ENCODE measurements at regions not wholly inside any gene's neighbourhood (a gene's known extent, or its start where the extent isn't known, plus 50 kb on each side); places are given as distances from the start of the nearest gene placed in this dataset.

DNA sequence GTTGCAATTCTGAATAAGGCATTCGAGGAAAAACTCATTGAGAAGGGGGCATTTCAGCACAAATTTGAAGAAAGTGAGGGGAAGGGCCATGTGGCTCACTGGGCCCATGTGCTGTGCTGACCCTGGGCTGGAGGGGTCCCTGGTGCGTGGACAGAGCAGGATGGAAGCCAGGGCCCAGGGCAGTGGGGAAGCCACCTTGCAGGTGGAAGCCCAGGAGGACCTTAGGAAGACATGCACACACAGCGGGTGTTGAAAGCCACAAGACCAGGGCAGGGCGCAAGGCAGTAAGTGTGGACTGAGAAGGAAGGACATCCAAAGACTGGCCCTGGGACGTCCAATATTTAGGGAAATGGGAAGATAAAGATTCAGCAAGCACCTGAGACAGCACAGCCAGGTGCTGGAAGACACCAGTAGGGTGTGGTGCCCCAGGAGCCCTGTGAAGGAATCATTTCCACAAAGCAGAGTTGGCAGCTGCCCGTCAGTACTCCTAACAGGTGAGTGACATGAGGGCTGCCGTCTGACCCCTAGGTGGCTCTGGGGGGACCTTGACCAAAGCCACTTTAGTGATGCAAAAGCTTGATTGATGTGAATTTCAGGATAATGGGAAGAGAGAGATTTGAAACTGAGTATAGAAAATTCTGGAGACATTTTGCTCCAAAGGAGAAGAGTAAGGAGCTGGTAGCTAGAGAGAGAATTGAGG lies 254.4 kb upstream of the EXOC2 start (continued):
- TF ChIP-seq ETV6 (conservative IDR thresholded peaks at IDR 0.05 in 1 of 2, IDR thresholded peaks at IDR 0.05 in 1 of 2; ENCODE audit: borderline replicate concordance in 1 of 2, low read depth in 1 of 2) (no peak), ZNF207 (IDR thresholded peaks at IDR 0.05; ENCODE audit: borderline replicate concordance) (no peak), RFX5 (IDR thresholded peaks at IDR 0.05; ENCODE audit: low read depth, low read length) (no peak), MEF2A (IDR thresholded peaks at IDR 0.05; ENCODE audit: insufficient read depth, low read depth, low read length) (no peak)
- TF ChIP-seq, protein P1, sequence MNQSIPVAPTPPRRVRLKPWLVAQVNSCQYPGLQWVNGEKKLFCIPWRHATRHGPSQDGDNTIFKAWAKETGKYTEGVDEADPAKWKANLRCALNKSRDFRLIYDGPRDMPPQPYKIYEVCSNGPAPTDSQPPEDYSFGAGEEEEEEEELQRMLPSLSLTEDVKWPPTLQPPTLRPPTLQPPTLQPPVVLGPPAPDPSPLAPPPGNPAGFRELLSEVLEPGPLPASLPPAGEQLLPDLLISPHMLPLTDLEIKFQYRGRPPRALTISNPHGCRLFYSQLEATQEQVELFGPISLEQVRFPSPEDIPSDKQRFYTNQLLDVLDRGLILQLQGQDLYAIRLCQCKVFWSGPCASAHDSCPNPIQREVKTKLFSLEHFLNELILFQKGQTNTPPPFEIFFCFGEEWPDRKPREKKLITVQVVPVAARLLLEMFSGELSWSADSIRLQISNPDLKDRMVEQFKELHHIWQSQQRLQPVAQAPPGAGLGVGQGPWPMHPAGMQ (IDR thresholded peaks at IDR 0.05; ENCODE audit: borderline replicate concordance): no peak

DNA sequence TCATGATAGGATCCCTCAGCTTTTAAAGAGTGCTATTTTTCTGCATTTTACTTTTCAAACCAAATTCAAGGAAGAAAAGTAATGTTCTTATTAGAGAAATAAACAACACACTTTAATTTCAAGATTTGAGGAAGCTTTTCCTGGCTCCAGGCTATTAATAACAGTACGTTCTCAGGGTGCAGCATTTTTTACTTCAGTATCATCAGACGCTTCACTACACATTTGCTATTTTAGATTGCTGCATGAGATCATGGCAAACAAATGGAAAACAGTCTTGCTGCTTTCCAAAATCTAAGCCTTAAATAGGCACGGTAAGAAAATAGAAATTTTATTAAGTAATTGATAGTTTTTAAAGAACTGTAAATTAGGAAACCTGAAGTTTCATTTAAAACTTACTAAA lies 253.6 kb upstream of the EXOC2 start:
- ChIA-PET CTCF (no interaction called here), POLR2A (no interaction called here), SMC1A (ENCODE audit: uncharacterized antibody, unreplicated experiment) (no interaction called here), RAD21 (ENCODE audit: unreplicated experiment) (no interaction called here)
- Histone ChIP-seq H3K79me2 (ENCODE audit: control insufficient read depth, insufficient read depth, low read length) (no peaks in the 10 kb centered on the region), H3K9me3 (replicated peaks; ENCODE audit: control insufficient read depth, insufficient read depth, low read length) (no peaks in the 10 kb centered on the region; the same call in 2 of the 3 replicates), H3K4me3 (no peak overlapping the region), H4K20me1 (ENCODE audit: control insufficient read depth, insufficient read depth) (no peaks in the 10 kb centered on the region), H3K9ac (ENCODE audit: control insufficient read depth, insufficient read depth, low read length) (no peak overlapping the region), H3K4me1 (ENCODE audit: control insufficient read depth, insufficient read depth, low read length) (no peaks in the 10 kb centered on the region), H3K27ac (ENCODE audit: control insufficient read depth, insufficient read depth) (no peak overlapping the region), H3K4me2 (ENCODE audit: control insufficient read depth, insufficient read depth) (no peak overlapping the region), H2AFZ (ENCODE audit: control insufficient read depth, low read depth, low read length) (no peak overlapping the region), H3K27me3 (replicated peaks in 1 of 2; ENCODE audit: control insufficient read depth in 2 of 2, insufficient read depth in 2 of 2, low read length in 1 of 2) (no peaks in the 10 kb centered on the region), H3K36me3 (ENCODE audit: control insufficient read depth in 2 of 2, insufficient read depth in 2 of 2, low read length in 1 of 2) (no peaks in the 10 kb centered on the region)
- ATAC-seq (no peak), FAIRE-seq (peak; percentile 59), DNase-seq (ENCODE audit: low read depth, low spot score) (no peak)
- in situ Hi-C loops (cut with MboI) (no loop called here), intact Hi-C loops (cut with micrococcal nuclease; ENCODE audit: unreplicated experiment) (no loop called here)
- no TSS peak for BruUV-seq (replicated peaks)
- 4% methylated on average over 3 of the region's 3 CpGs for WGBS (ENCODE audit: insufficient coverage, insufficient replicate concordance, low lambda C conversion rate, missing lambda C conversion rate)
- TF ChIP-seq MYC (IDR thresholded peaks at IDR 0.05; ENCODE audit: insufficient read depth, insufficient read length, insufficient replicate concordance, low read length, severe bottlenecking) (no peak), SMARCA5 (IDR thresholded peaks at IDR 0.05) (no peak), MXI1 (IDR thresholded peaks at IDR 0.05; ENCODE audit: low read depth, low read length) (no peak), RELA (IDR thresholded peaks at IDR 0.05; ENCODE audit: borderline replicate concordance, partially characterized antibody) (no peak), CBX3 (IDR thresholded peaks at IDR 0.05; ENCODE audit: borderline replicate concordance, low read depth) (no peak), EGR1 (IDR thresholded peaks at IDR 0.05; ENCODE audit: borderline replicate concordance in 1 of 2, low read depth in 2 of 2, low read length in 2 of 2) (no peak), ZSCAN29 (IDR thresholded peaks at IDR 0.05) (no peak), ZNF384 (IDR thresholded peaks at IDR 0.05; ENCODE audit: borderline replicate concordance, low read depth, low read length) (no peak), SMAD5 (IDR thresholded peaks at IDR 0.05; ENCODE audit: low read depth) (no peak), FOXK2 (IDR thresholded peaks at IDR 0.05) (no peak), IKZF1 (conservative IDR thresholded peaks at IDR 0.05) (no peak)
- TF ChIP-seq, protein P2, sequence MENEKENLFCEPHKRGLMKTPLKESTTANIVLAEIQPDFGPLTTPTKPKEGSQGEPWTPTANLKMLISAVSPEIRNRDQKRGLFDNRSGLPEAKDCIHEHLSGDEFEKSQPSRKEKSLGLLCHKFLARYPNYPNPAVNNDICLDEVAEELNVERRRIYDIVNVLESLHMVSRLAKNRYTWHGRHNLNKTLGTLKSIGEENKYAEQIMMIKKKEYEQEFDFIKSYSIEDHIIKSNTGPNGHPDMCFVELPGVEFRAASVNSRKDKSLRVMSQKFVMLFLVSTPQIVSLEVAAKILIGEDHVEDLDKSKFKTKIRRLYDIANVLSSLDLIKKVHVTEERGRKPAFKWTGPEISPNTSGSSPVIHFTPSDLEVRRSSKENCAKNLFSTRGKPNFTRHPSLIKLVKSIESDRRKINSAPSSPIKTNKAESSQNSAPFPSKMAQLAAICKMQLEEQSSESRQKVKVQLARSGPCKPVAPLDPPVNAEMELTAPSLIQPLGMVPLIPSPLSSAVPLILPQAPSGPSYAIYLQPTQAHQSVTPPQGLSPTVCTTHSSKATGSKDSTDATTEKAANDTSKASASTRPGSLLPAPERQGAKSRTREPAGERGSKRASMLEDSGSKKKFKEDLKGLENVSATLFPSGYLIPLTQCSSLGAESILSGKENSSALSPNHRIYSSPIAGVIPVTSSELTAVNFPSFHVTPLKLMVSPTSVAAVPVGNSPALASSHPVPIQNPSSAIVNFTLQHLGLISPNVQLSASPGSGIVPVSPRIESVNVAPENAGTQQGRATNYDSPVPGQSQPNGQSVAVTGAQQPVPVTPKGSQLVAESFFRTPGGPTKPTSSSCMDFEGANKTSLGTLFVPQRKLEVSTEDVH (IDR thresholded peaks at IDR 0.05; ENCODE audit: low read depth, partially characterized antibody): no peak
- TF ChIP-seq, protein P3, sequence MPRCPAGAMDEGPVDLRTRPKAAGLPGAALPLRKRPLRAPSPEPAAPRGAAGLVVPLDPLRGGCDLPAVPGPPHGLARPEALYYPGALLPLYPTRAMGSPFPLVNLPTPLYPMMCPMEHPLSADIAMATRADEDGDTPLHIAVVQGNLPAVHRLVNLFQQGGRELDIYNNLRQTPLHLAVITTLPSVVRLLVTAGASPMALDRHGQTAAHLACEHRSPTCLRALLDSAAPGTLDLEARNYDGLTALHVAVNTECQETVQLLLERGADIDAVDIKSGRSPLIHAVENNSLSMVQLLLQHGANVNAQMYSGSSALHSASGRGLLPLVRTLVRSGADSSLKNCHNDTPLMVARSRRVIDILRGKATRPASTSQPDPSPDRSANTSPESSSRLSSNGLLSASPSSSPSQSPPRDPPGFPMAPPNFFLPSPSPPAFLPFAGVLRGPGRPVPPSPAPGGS (IDR thresholded peaks at IDR 0.05; ENCODE audit: borderline replicate concordance, insufficient read depth, low read depth, low read length, poor library complexity, severe bottlenecking): no peak

Data from GM12878 (cell line).